Mucosa of stomach (tissue), 1 donor: ENCODE measurements at regions not wholly inside any gene's neighbourhood (a gene's known extent, or its start where the extent isn't known, plus 50 kb on each side); places are given as distances from the start of the nearest gene placed in this dataset.
"Not testable (repeated sequence)": the region's sequence is repeated elsewhere in the genome, so short reads cannot be mapped to it uniquely, and the experiment has no call there.

Source experiments
- H3K27me3 ChIP-seq: one replicate; pipeline ENCODE4 v1.7.0; 2013; ENCODE audit warnings: mild to moderate bottlenecking, low read length; ENCODE audit not compliant: control insufficient read depth, insufficient read depth
- H3K36me3 ChIP-seq: one replicate; pipeline ENCODE4 v1.7.0; 2013; ENCODE audit warnings: low read length; ENCODE audit not compliant: control insufficient read depth, insufficient read depth
- H3K4me1 ChIP-seq: one replicate; pipeline ENCODE4 v1.7.0; 2013; ENCODE audit warnings: mild to moderate bottlenecking, low read length; ENCODE audit not compliant: control insufficient read depth, insufficient read depth
- H3K4me3 ChIP-seq: one replicate; pipeline ENCODE4 v1.7.0; 2013; ENCODE audit warnings: low read length
- H3K9ac ChIP-seq: one replicate; pipeline ENCODE4 v1.7.0; 2013; ENCODE audit warnings: mild to moderate bottlenecking, low read length, moderate library complexity
- H3K9me3 ChIP-seq: one replicate; pipeline ENCODE4 v1.7.0; 2013; ENCODE audit warnings: mild to moderate bottlenecking, low read length, moderate library complexity; ENCODE audit not compliant: control insufficient read depth
- donor health status: Pancreatic carcinoma.

DNA sequence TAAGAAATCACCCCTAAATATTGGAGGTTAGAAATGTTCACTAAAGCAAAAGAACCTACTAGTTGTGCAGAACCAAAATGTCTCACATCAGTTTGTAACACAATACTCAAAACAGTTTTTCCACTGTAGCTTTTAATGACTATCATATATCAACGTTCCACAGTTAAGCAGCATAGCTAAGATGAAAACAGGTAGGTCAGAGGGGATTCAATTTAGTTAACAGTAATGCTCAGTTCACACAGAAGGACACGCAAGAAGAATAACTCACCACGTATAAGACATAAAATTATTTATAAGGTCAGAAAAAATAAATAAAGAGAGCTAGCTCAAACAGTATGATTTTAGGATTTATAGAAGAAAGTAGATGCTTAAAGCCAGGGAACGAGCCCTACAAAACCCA lies 118.9 kb upstream of the CCDC150 start:
- Histone ChIP-seq H3K36me3 (no peaks in the 10 kb centered on the region), H3K27me3 (no peaks in the 10 kb centered on the region), H3K9ac (no peak overlapping the region), H3K4me3 (no peak overlapping the region), H3K4me1 (no peaks in the 10 kb centered on the region), H3K9me3 (no peaks in the 10 kb centered on the region)

DNA sequence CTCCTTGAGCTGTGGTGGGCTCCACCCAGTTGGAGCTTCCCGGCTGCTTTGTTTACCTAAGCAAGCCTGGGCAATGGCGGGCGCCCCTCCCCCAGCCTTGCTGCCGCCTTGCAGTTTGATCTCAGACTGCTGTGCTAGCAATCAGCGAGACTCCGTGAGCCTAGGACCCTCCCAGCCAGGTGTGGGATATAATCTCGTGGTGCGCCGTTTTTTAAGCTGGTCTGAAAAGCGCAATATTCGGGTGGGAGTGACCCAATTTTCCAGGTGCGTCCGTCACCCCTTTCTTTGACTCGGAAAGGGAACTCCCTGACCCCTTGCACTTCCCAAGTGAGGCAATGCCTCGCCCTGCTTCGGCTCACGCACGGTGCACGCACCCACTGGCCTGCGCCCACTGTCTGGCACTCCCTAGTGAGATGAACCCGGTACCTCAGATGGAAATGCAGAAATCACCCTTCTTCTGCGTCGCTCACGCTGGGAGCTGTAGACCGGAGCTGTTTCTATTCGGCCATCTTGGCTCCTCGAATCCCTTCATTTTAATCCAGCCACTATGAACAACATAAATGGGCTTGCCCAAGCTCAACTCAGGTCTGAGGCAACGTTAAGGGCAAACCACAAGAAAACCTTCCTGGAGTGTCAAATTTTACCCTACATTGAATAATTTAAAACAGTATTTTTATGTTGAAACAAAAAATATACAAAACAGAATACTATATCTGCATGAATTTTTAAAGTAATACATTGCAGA lies 112.4 kb upstream of the CCDC150 start:
- not testable (repeated sequence) for H3K9ac ChIP-seq, H3K4me3 ChIP-seq, H3K36me3 ChIP-seq, H3K9me3 ChIP-seq, H3K4me1 ChIP-seq, H3K27me3 ChIP-seq

DNA sequence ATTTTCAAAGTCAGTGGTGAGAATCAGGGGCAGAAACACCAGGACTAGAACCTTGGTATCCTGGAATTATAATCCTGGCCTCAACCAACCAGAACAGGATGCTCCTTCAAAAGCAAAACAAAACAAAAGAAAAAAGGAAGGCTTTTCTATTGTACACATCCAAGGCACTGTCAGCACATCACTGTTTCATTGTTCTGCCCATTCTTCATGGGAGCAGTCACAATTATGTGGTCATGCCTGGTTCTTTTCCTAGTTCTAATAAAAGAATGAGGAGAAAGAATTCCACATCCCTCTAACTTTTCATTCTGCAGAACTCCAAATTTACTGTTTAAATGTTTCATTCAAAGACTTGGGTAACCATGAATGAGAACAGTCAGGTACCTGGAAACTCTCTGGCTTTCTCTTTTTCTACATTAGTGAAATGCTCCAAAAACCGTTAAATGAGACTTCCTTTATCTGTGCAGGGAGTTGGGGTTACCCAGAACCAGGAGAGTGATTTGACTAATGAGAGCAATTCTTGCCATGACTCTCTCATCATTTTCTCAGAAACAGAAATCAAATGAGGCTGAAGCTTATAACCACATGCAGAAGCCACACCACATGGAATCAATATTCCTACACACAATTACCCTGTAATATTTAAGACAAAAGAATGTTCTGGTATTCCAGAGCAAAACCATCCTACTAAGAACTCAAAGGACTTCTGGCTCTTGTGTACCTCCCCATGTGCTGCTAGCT lies 110.9 kb upstream of the CCDC150 start:
- Histone ChIP-seq H3K9me3 (no peaks in the 10 kb centered on the region), H3K27me3 (no peaks in the 10 kb centered on the region), H3K4me1 (no peaks in the 10 kb centered on the region), H3K9ac (no peak overlapping the region), H3K4me3 (no peak overlapping the region), H3K36me3 (no peaks in the 10 kb centered on the region)

DNA sequence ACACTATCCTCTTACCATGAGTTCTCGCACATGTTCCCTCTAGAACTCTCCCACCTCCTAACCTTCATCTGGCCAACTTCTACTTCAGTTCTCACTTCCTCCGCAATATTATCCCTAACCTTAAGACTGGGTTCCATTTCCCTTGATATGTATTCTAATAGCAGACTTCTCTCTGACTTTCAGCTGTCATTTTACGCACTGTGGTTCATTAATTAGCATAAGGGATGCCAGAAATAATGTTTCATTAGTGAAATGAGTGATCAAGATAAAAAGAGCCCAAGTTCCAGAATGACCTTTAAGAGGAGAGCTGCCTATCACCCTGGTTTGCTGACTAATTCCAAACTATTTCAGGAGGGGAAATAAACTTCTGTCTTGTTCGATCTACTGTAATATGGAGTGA lies 108.6 kb upstream of the CCDC150 start:
- Histone ChIP-seq H3K27me3 (no peaks in the 10 kb centered on the region), H3K9ac (no peak overlapping the region), H3K4me1 (no peaks in the 10 kb centered on the region), H3K9me3 (no peaks in the 10 kb centered on the region), H3K4me3 (no peak overlapping the region), H3K36me3 (no peaks in the 10 kb centered on the region)

DNA sequence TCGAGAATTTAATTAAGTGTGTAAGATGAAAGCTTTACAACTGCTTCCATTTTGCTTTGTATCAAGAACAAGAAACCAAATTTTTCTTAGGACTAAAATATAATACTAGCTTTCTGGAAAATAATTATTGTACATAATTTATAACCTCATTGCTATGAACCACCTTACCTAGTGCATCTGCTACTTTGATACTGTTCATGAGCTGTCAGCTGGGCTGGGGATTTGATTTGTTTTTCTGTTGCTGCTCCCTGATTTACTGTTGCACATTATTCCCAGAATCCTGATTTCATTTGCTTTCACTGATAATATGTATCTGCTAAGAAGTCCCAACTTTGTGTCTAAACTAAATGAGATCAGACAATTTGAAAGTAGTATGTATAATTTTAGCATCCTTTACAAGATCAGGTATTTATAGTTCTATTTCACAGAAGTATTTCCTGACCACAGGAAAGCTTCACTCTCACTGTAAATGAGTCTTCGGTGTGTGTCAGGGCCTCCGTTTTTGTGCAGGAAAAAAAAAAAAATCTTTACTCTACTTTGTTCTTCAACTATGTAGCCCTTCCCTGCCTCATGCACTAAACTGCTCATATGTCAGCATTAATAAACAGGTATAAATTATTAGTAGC lies 105.6 kb upstream of the CCDC150 start:
- no peaks in the 10 kb centered on the region for H3K9me3 ChIP-seq
- no peaks in the 10 kb centered on the region for H3K36me3 ChIP-seq
- no peak overlapping the region for H3K9ac ChIP-seq
- no peak overlapping the region for H3K4me3 ChIP-seq
- H3K27me3 ChIP-seq = no peaks in the 10 kb centered on the region
- no peaks in the 10 kb centered on the region for H3K4me1 ChIP-seq

DNA sequence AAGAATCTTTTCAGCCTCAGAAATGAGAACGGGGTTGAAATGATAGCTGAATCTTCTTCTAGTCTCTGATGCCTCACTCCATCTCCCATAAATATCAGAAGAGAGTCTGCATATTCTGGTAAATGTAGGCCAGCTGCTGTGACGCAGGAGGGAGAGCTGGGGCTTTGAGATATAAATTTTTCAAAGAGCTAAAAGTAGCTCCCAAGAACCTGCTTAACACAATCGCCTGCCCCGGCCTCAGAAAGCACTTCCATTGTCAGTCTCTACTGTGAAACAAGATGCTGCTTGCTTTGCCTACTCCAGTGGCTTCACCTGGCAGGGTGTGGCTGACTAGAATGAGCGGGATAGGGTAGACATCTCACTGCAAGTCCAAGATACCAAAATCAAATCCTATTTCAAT lies 105.0 kb upstream of the CCDC150 start:
- H3K9me3 ChIP-seq = no peaks in the 10 kb centered on the region
- no peak overlapping the region for H3K4me3 ChIP-seq
- H3K9ac ChIP-seq = no peak overlapping the region

DNA sequence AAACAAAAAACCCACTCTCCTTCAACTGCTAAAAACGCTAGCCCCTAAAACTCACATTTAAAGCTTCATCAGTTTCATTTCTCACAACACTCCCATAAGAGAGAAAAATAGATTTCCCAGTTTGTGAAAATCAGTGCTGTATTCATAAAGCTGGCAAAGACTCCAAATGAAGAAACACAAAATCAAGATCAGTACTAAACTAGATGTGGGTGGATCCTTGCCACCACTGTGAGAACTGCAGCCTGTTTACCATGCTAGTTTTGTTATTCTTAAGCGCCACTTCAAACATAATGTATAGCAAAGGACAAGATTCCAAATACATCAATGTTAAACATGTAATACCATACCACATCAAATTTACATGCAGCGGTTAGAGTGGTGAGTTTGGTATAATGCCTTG lies 104.5 kb upstream of the CCDC150 start:
- Histone ChIP-seq H3K36me3 (no peaks in the 10 kb centered on the region), H3K9ac (no peak overlapping the region), H3K9me3 (no peaks in the 10 kb centered on the region), H3K4me3 (no peak overlapping the region), H3K4me1 (no peaks in the 10 kb centered on the region), H3K27me3 (no peaks in the 10 kb centered on the region)

More for the DNA sequence above, 105.0 kb upstream of the CCDC150 start:
- Histone ChIP-seq H3K36me3 (no peaks in the 10 kb centered on the region), H3K27me3 (no peaks in the 10 kb centered on the region), H3K4me1 (no peaks in the 10 kb centered on the region)

DNA sequence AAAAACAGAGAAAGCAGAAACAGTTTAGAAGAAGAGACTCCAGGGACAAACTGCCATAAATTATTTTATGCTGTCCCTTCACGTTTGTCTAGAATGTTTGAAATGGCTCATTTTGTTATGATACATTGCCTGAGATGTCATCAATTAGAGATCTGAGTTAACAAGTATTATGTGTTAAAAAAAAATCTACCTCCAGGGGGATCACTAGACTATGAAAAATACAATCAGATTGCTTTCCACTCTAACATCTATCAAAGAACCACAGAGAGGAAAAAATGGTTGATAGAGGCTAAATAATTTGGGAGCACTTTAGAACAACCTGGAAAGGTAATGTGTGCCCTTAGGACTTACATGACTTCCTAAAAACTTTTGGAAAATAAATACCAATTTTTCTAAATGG lies 103.8 kb upstream of the CCDC150 start:
- Histone ChIP-seq H3K27me3 (no peaks in the 10 kb centered on the region), H3K9ac (no peak overlapping the region), H3K4me3 (no peak overlapping the region), H3K36me3 (no peaks in the 10 kb centered on the region), H3K4me1 (no peaks in the 10 kb centered on the region), H3K9me3 (no peaks in the 10 kb centered on the region)

DNA sequence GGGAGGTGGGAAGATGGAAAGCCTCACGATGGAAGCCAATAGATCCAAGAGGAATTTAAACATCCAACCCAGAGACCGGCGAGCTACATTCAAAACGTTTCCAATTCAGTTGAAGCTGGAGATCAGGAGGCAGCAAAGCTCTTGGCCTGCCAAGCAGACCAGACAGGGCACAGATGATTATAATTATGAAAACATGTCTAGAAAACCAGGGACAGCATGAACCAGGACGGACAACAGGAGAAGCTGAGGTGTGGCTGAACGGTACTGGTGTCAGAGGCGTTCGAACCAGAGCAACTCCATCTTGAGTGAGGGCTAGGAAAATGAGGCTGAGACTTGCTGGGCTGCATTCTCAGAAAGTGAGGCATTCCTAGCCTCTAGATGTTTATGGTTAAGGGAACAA lies 102.2 kb upstream of the CCDC150 start:
- Histone ChIP-seq H3K4me1 (no peaks in the 10 kb centered on the region), H3K36me3 (no peaks in the 10 kb centered on the region), H3K9me3 (no peaks in the 10 kb centered on the region), H3K4me3 (no peak overlapping the region), H3K27me3 (no peaks in the 10 kb centered on the region), H3K9ac (no peak overlapping the region)

DNA sequence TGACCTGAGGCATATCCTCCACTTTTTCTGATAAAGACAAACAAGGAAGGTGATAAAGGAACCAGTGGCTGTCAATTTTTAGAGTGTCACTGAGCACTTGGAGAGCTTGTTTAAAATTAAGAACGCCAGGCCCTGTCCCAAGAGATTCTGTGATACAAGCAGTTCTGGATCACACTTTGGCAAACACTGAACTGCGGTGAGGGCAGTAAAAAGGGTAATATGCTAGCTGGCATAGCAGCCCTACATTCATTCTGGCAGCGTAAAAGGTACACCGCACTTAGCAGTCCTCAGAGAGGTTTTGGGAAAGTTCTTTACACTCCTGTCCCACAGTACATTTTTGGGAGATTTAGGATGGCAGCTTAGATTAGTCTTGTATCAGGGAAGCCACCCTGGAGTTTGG lies 101.3 kb upstream of the CCDC150 start:
- Histone ChIP-seq H3K36me3 (no peaks in the 10 kb centered on the region), H3K4me1 (no peaks in the 10 kb centered on the region), H3K9me3 (no peaks in the 10 kb centered on the region), H3K4me3 (no peak overlapping the region), H3K27me3 (no peaks in the 10 kb centered on the region), H3K9ac (no peak overlapping the region)

DNA sequence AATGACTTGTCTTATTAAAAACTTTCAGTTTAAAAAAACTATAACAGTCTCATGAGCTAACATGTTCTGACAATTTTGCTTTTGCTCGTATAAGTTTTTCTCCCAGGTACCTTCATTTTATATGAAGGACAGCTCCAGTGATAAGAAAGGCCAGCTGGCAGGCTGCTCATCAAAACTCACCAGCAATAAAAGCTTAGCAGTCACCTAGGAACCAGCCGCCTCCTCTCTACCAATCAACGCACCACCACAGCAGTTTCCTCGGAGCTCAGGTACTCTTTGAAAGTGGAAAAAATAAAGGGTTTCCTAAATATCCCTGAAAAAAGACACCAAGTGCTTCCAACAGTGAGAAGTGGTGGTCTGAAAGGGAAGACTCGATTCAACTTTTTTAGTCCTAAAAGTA lies 100.9 kb upstream of the CCDC150 start:
- H3K36me3 ChIP-seq = no peaks in the 10 kb centered on the region
- H3K4me1 ChIP-seq = no peaks in the 10 kb centered on the region
- H3K27me3 ChIP-seq = no peaks in the 10 kb centered on the region
- H3K9me3 ChIP-seq = no peaks in the 10 kb centered on the region
- no peak overlapping the region for H3K4me3 ChIP-seq
- no peak overlapping the region for H3K9ac ChIP-seq

DNA sequence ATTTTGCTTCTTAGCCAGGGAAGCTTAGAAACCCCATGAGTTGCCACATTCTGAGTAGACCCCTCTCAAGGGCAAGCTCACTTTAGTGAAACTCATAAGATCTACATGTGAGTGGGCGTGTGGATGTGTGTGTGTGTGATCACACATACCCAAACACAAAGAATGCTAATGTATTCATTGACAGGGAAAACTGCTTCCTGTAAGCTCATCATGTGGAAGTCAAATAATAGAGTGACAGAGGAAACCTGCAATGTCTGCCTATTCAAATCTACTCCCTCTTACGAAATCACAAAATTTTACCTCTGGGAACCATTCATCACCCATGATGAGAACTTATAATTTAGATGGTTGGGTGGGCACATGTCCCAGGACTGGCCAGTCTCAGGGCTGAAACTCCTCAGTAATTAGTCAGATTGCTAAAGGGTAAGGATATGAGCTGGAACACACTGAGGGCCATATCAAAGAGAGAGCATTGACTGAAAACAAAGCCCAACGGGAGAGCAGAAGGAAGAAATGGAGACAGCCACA lies 94.5 kb upstream of the CCDC150 start:
- no peaks in the 10 kb centered on the region for H3K9me3 ChIP-seq
- no peak overlapping the region for H3K4me3 ChIP-seq
- no peaks in the 10 kb centered on the region for H3K27me3 ChIP-seq
- no peak overlapping the region for H3K9ac ChIP-seq
- no peaks in the 10 kb centered on the region for H3K36me3 ChIP-seq
- no peaks in the 10 kb centered on the region for H3K4me1 ChIP-seq
